Endothelial cell of umbilical vein (primary cell): ENCODE measurements at regions not wholly inside any gene's neighbourhood (a gene's known extent, or its start where the extent isn't known, plus 50 kb on each side); places are given as distances from the start of the nearest gene placed in this dataset.

ENCODE experiments used
- BruUV-seq: library from RNA; stranded (reverse); fragments of 400-500 nt; replicated peaks from 2 replicates; lab custom pipeline; 2021; lab: Mats Ljungman, UMichigan
- CTCF ChIA-PET: fragments of 300-600, 350-600 bp; sonication (Branson Sonifier 250); formaldehyde crosslinking; loops from one replicate; lab custom pipeline; 2021; ENCODE audit warnings: antibody characterized with exemption, inconsistent platforms; lab: Charles Lee
- POLR2A ChIA-PET: fragments of 300-600, 350-600 bp; sonication (Branson Sonifier 250); formaldehyde crosslinking; loops from one replicate; lab custom pipeline; 2021; ENCODE audit warnings: antibody characterized with exemption, inconsistent platforms; lab: Charles Lee
- DNase-seq: peaks from one replicate; pipeline ENCODE4 v3.0.0-alpha.2; 2011; ENCODE audit warnings: low read depth, low spot score
- FAIRE-seq: peaks from 2 replicates; lab custom pipeline; 2011; peaks lifted over from hg19 to GRCh38; lab: Jason Lieb, UNC
- H2AFZ ChIP-seq: 2 replicates; pipeline ENCODE4 v1.6.0; 2012; ENCODE audit warnings: low read depth, low read length, control low read depth, inconsistent platforms
- H3K27ac ChIP-seq: 2 replicates; pipeline ENCODE4 v1.5.1; 2011; ENCODE audit warnings: low read depth, mild to moderate bottlenecking, control low read depth, low read length, moderate library complexity; ENCODE audit not compliant: insufficient read depth
- H3K27me3 ChIP-seq, 2 experiments: 2 replicates each; pipeline versions ENCODE4 v1.6.0 to v1.6.1; 2011; ENCODE audit warnings: low read length in 2 of 2, mixed read lengths in 1 of 2; ENCODE audit not compliant: control insufficient read depth in 2 of 2, insufficient read depth in 2 of 2
- H3K36me3 ChIP-seq, 2 experiments: 2 replicates in 1 of 2; 3 replicates in 1 of 2; pipeline ENCODE4 v1.5.1; 2011; ENCODE audit warnings: low read length in 2 of 2, mild to moderate bottlenecking in 1 of 2, moderate library complexity in 1 of 2; ENCODE audit not compliant: control insufficient read depth in 2 of 2, insufficient read depth in 2 of 2; ENCODE audit errors: extremely low read depth in 1 of 2
- H3K4me1 ChIP-seq: 3 replicates; pipeline ENCODE4 v1.5.1; 2011; ENCODE audit warnings: mild to moderate bottlenecking, low read length; ENCODE audit not compliant: control insufficient read depth, insufficient read depth; ENCODE audit errors: extremely low read depth
- H3K4me2 ChIP-seq: 2 replicates; pipeline ENCODE4 v1.6.1; 2011; ENCODE audit warnings: low read length, control low read depth, mixed read lengths; ENCODE audit not compliant: insufficient read depth
- H3K4me3 ChIP-seq, 3 experiments: fragments of 200-600 bp in 1 of 3; sonication (generic), shearing (Covaris generic) in 1 of 3; replicated peaks in 1 of 3; 2 replicates each; pipeline ENCODE4 v1.5.1; 2011 to 2016; ENCODE audit warnings: control low read depth in 3 of 3, low read length in 3 of 3, mild to moderate bottlenecking in 2 of 3, inconsistent platforms in 1 of 3, low read depth in 1 of 3, moderate library complexity in 1 of 3; ENCODE audit not compliant: insufficient read depth in 1 of 3
- H3K79me2 ChIP-seq: 2 replicates; pipeline ENCODE4 v1.6.0; 2012; ENCODE audit warnings: low read length, inconsistent platforms; ENCODE audit not compliant: control insufficient read depth, insufficient read depth
- H3K9ac ChIP-seq: replicated peaks from 2 replicates; pipeline ENCODE3; 2011; ENCODE audit warnings: low read length, control low read depth; ENCODE audit not compliant: insufficient read depth; ENCODE audit errors: extremely low read depth
- H3K9me1 ChIP-seq: replicated peaks from 3 replicates; pipeline ENCODE4 v1.6.0; 2011; ENCODE audit warnings: mild to moderate bottlenecking, low read length; ENCODE audit not compliant: control insufficient read depth, insufficient read depth; ENCODE audit errors: extremely low read depth
- H3K9me3 ChIP-seq: replicated peaks from 2 replicates; pipeline ENCODE4 v1.5.1; 2012; ENCODE audit warnings: low read length, inconsistent platforms; ENCODE audit not compliant: control insufficient read depth, insufficient read depth
- H4K20me1 ChIP-seq: replicated peaks from 2 replicates; pipeline ENCODE3; 2011; ENCODE audit warnings: mild to moderate bottlenecking, low read length; ENCODE audit not compliant: control insufficient read depth, insufficient read depth; ENCODE audit errors: extremely low read depth
- EZH2 ChIP-seq: IDR thresholded peaks from 2 replicates; pipeline ENCODE4 v1.6.1; 2012; ENCODE audit warnings: borderline replicate concordance, low read depth, mild to moderate bottlenecking, moderate library complexity, low read length, inconsistent platforms; ENCODE audit not compliant: severe bottlenecking
- FOS ChIP-seq: IDR thresholded peaks from 2 replicates; pipeline ENCODE4 v1.6.1; 2011; ENCODE audit warnings: mild to moderate bottlenecking, low read length, moderate library complexity, borderline replicate concordance; ENCODE audit not compliant: insufficient read depth
- GATA2 ChIP-seq: IDR thresholded peaks from 2 replicates; pipeline ENCODE4 v1.7.0; 2011; ENCODE audit warnings: low read depth, mild to moderate bottlenecking, moderate library complexity, mixed read lengths, low read length; ENCODE audit not compliant: insufficient read length, insufficient read depth
- JUN ChIP-seq: IDR thresholded peaks from 2 replicates; pipeline ENCODE4 v1.6.1; 2011; ENCODE audit warnings: borderline replicate concordance, low read depth; ENCODE audit not compliant: insufficient read length, insufficient read depth
- MYC ChIP-seq: IDR thresholded peaks from one replicate; pipeline ENCODE4 v1.6.1; 2011; ENCODE audit warnings: mild to moderate bottlenecking, low read depth, low read length
- POLR2A ChIP-seq: IDR thresholded peaks from 2 replicates; pipeline ENCODE4 v1.6.1; 2012; ENCODE audit warnings: low read depth, mild to moderate bottlenecking, control low read depth, low read length
- POLR2AphosphoS5 ChIP-seq: IDR thresholded peaks from 2 replicates; pipeline ENCODE4 v1.6.1; 2012; ENCODE audit warnings: low read depth, mild to moderate bottlenecking, control low read depth, low read length, moderate library complexity; ENCODE audit not compliant: insufficient read depth
- dilution Hi-C: fragments of 300-500 bp; cut with MboI; formaldehyde crosslinking; loops from one replicate; pipeline ENCODE4 v1.15.0; 2019; ENCODE audit warnings: low sequenced_read_pairs; ENCODE audit not compliant: extremely low pct_ligation_motif_present
- intact Hi-C: fragments of 100-400 bp; cut with micrococcal nuclease; formaldehyde crosslinking; loops from one replicate; pipeline ENCODE4 v1.10.0; 2022
- TF ChIP-seq, protein P1 (sequence below): IDR thresholded peaks from 2 replicates; pipeline ENCODE4 v1.6.1; 2011; ENCODE audit not compliant: insufficient read depth, insufficient read length
- TF ChIP-seq, protein P2 (sequence below), 2 donors: IDR thresholded peaks; 1 replicate in 1 of 2; 2 replicates in 1 of 2; pipeline ENCODE4 v1.5.1; 2011; ENCODE audit warnings: low read length in 2 of 2, mild to moderate bottlenecking in 2 of 2, moderate library complexity in 2 of 2, control low read depth in 1 of 2, inconsistent platforms in 1 of 2, low read depth in 1 of 2; ENCODE audit not compliant: insufficient read depth in 1 of 2; ENCODE audit errors: extremely low read depth in 1 of 2

DNA sequence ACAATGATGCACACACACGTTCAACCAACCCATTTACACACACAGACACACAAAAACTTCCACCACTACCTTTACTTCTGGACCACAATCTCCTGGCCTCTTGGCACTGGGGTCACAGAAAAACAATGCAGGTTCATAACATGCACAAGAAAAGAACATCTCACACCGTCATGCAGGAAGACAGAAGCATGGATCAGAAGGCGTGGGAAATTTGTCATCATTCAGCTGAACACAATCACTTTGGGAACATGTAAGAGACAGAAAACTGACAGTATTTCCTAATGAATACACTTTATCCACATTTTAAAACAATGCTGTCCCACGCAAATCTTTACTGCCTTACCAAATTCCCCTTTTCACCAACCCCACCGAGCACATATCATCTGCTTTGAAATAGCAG lies 501.9 kb upstream of the KLHL29 start:
- no peak overlapping the region for H3K4me3 ChIP-seq
- no peaks in the 10 kb centered on the region for H3K27me3 ChIP-seq
- H3K4me1 ChIP-seq: no peaks in the 10 kb centered on the region
- ChIA-PET CTCF (no interaction called here), POLR2A (no interaction called here)
- dilution Hi-C loops (no loop called here), intact Hi-C loops (no loop called here)
- no peak overlapping the region for H2AFZ ChIP-seq
- H3K79me2 ChIP-seq: no peaks in the 10 kb centered on the region
- DNase-seq (no peak), FAIRE-seq (no peak)
- TF ChIP-seq POLR2A (no peak), FOS (no peak), POLR2AphosphoS5 (no peak), GATA2 (no peak), JUN (no peak), MYC (no peak), EZH2 (no peak)
- TF ChIP-seq, protein P1, sequence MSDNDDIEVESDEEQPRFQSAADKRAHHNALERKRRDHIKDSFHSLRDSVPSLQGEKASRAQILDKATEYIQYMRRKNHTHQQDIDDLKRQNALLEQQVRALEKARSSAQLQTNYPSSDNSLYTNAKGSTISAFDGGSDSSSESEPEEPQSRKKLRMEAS: no peak
- TF ChIP-seq, protein P2, sequence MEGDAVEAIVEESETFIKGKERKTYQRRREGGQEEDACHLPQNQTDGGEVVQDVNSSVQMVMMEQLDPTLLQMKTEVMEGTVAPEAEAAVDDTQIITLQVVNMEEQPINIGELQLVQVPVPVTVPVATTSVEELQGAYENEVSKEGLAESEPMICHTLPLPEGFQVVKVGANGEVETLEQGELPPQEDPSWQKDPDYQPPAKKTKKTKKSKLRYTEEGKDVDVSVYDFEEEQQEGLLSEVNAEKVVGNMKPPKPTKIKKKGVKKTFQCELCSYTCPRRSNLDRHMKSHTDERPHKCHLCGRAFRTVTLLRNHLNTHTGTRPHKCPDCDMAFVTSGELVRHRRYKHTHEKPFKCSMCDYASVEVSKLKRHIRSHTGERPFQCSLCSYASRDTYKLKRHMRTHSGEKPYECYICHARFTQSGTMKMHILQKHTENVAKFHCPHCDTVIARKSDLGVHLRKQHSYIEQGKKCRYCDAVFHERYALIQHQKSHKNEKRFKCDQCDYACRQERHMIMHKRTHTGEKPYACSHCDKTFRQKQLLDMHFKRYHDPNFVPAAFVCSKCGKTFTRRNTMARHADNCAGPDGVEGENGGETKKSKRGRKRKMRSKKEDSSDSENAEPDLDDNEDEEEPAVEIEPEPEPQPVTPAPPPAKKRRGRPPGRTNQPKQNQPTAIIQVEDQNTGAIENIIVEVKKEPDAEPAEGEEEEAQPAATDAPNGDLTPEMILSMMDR (IDR thresholded peaks at IDR 0.05; ENCODE audit: extremely low read depth in 1 of 2, insufficient read depth in 1 of 2, low read depth in 1 of 2, low read length in 2 of 2): no peak
- H3K27ac ChIP-seq: no peak overlapping the region
- no peaks in the 10 kb centered on the region for H4K20me1 ChIP-seq
- no peak overlapping the region for H3K4me2 ChIP-seq
- H3K36me3 ChIP-seq: no peaks in the 10 kb centered on the region
- H3K9me1 ChIP-seq: no peaks in the 10 kb centered on the region
- no peak overlapping the region for H3K9ac ChIP-seq
- H3K9me3 ChIP-seq: peaks cover 5% of the 10 kb centered on the region
- no TSS peak for BruUV-seq
